GM18511 (cell line): ENCODE measurements at regions not wholly inside any gene's neighbourhood (a gene's known extent, or its start where the extent isn't known, plus 50 kb on each side); places are given as distances from the start of the nearest gene placed in this dataset.
"Not testable (repeated sequence)": the region's sequence is repeated elsewhere in the genome, so short reads cannot be mapped to it uniquely, and the experiment has no call there.

ENCODE experiments used
- ATAC-seq: cut with Tn5 transposase; IDR thresholded peaks from one replicate; pipeline ENCODE4 v1.9.1; 2021; ENCODE audit warnings: mild to moderate bottlenecking, moderate library complexity; ENCODE audit not compliant: unreplicated experiment

- ATAC-seq = no peak
Measured at GRCh38 chr6:149233056-149233715, 84.3 kb upstream of the TAB2 start.

DNA sequence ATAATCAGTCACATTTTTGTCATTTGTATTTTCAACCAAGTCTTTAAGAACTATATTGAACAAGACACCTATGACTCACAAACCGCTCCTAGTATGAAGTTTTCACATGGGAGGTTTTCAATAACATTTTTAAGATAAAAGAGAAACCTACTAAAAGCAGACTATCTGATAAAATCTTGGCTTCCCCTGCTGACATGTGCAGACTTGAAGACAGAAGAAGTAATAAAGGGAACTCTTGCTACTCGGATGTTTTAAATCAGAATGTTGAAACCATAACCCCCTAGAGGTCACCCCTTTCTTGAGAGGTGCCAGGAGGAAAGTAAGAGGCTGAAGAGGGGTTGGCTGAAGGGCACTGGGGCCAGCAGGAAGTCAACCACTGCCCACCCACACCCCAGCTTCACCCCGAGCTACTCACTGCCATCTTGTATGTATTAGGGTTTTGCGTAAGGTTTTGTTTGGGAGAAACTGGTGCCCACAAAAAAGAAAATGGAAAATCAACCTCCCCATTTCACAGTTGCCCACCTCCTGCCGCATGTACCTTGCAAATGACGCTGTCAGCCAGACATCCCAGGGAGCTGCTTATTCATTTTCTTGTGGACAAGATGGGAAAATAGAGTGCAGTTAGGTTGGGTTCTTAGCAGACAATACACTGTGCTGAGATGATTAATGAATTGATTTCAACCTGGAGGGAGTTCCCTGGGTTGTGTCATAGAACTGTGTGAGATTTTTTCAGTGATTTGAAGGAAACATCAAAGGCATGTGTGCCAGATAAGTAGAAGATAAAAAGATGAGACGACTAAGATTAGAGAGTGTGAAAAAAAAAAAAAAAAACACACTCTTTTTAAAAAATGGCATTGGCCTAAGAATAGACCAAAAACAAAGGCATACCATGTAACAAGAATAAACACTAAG, 83.2 kb upstream of the TAB2 start:
- no peak for ATAC-seq

GRCh38 chr6:149235130-149235561, 82.4 kb upstream of the TAB2 start:
- peak; percentile 92 for ATAC-seq

DNA sequence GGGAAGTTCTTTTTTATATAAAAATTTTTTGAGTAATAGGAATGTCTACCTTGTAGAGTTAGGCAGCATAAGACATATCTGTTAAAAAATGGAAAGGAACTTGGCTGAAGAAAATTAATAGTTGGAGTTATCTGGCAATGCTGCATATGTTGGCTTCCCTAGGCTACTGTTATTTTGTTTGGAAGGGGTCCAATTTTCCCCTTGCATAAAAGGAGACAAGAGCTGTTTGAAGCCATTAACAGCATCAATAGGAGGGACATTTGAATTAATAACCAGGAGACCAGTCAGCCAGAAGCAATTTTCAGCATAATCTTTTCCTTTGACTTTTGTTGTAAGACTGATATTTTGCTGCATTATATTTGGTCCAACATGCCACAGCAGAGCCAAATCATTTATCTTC, 80.9 kb upstream of the TAB2 start:
- no peak for ATAC-seq

DNA sequence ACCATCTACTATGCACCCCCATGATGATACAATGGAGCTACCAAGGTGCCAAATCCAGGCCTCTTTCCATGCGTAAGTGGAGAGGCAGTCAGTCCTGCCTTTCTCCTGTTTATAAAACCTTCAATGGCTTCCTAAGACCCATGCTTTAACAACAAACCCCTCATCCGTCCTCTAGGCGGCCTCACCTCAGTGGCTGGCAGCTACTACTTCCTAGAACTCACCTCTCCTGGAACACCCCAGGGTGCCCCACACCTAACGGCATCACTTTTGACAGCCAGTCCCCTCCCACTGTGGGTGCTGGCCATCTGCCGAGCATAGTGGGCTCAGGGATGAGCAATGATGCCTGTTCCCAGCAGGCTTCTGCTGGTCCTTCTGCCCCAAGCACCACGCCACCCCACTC, 80.0 kb upstream of the TAB2 start:
- no peak for ATAC-seq

DNA sequence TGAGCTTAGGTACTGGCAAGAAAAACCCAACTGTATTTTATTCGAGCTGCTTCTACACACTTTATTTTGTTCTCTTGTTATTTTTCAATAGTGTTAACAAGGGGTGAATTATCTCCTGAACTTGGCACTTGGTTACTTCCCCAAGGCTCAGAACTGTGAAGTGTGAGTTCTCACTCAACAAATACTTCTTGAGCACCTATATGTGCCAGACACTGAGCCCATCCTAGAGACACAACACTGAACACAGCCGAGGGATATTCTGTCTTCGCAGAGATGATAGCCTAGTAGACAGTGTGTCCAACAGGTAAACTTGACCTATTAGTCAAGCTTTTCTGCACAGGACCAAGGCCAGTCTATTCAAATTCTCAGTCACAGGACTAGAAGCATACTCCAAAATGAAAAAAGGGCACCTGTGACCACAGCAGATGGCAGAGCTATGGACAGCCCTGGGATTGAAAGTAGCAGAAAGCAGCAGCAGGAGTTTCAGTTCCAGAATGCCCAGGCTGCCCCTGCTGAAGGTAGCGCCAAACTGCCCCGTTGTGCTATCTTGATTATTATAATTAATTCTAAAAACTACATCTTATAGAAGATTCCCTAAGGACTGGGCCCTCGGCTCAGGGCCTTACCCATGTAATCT, 77.8 kb upstream of the TAB2 start:
- no peak for ATAC-seq

DNA sequence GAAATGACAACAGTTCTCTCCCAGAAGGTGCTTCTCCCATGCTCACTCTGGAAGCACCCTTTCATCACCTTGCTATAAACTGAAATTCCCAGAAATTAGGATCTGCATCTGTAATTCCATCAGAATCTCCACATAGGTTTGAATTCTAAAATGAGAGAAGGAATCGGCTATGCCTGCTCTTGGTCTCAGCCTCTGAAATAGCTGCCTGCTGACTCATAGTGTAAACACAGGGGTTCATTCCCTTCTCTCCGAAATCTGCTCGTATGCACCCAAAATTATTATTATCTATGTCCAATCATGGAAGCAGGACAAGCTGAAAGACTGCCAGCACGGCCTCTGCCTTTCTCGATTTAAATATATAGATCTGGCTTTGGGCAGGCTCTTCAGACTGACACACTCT, 74.6 kb upstream of the TAB2 start:
- no peak for ATAC-seq

- ATAC-seq = no peak
Measured at GRCh38 chr6:149244105-149244504, 73.4 kb upstream of the TAB2 start.

- peak; percentile 95 for ATAC-seq
Measured at GRCh38 chr6:149246691-149247384, 70.7 kb upstream of the TAB2 start.

DNA sequence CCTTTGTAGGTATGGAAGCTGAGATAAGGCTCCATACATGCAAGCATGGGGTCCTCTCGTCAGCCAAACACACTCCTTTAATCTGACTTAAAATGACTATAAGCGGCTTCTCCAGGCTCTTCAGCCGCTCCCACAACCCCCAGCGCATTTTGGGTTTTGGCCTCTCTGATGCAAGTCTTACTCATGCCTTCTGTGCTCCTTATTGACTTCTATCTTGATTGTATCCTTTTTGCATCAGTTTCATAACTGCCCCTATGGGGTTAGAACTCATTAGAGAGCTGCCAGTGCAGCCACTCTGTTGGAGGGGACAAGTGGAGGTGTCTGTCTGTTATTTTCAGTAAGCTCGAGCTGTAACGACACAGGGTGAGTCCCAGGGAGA, 70.1 kb upstream of the TAB2 start:
- ATAC-seq = no peak

DNA sequence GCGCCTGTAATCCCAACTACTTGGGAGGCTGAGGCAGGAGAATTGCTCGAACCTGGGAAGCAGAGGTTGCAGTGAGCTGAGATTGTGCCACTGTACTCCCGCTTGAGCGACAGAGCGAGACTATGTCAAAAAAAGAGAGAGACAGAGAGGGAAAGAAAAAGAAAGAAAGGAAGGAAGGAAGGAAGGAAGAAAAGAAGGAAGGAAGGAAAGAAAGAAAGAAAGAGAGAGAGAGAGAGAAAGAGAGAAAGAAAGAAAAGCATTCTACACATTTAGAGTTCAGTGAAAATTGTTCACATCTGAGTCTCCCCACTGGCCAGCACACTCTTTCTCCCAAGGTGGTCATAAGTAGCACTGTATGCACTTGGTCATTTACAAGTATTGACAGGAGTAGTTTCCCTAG, 69.2 kb upstream of the TAB2 start:
- ATAC-seq = not testable (repeated sequence)

DNA sequence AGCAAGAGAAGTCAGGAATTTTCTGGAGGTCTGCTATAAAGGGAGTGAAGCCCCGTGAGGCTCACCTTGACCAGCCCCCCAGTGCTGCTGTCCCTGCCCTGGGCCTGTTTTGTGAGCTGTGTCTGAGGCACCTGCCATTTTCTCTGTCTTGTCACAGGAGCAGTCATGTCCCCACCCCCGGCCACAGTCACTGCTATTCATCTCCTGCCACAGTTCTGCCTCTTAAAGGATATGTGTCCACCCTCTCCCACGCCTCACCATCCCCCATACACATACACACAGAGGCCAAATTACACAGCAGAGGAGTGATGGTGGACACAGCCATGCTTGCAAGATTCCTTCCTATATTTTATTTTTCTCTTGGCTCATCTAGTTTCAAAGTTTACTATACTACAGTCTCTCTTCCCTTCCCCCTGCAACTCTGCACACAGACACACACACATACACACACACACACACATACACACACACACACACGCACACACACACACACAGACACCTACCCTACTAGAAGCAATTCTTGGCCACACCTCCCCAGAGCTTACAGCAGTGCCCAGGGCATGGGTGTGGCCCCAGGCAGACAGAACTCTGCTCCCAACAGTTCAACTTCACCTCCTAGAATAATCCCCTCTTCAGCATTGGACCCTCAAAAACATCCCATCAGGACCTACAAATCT, 68.7 kb upstream of the TAB2 start:
- ATAC-seq = no peak

DNA sequence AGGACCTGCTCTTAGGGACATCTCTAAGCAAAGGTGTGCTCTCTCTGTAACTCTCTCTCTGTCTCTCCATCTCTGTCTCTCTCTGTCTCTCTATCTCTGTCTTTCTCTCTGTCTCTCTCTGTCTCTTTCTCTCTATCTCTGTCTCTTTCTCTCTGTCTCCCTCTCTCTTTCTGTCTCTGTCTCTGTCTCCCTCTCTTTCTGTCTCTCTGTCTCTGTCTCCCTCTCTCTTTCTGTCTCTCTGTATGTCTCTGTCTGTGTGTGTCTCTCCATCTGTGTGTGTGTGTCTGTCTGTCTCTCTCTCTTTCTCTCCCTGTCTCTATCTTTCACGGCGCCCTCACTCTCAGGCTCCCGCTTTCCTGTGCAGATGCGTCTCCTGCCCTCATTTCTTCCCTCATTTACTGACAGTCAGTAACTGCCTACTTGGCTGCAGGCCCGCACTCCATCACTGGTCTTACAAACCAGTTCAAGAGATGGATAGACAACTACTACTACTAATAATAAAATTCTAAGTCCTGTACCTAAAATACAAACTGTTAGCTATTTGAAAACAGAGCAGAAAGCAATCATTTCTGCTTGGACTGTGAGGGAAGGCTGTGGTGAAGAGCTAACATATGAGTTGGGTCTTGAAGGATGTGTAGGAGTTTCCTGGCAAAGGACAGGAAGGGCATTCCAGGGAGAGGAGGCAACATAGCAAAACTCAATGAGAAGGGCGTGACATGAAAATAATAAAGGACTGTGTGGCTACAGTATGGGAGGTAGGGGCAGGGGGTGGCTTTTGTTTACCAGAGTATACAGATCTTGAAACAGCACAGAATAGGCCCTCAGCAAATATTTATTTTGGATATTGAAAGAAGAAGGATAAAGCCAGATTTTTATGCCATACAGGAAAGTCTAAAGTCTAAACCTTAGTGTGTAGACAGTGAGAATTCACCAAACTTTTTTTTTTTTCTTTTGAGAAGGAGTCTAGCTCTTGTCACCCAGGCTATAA, 67.8 kb upstream of the TAB2 start:
- ATAC-seq = no peak

GRCh38 chr6:149250951-149251350, 66.6 kb upstream of the TAB2 start:
- no peak for ATAC-seq

DNA sequence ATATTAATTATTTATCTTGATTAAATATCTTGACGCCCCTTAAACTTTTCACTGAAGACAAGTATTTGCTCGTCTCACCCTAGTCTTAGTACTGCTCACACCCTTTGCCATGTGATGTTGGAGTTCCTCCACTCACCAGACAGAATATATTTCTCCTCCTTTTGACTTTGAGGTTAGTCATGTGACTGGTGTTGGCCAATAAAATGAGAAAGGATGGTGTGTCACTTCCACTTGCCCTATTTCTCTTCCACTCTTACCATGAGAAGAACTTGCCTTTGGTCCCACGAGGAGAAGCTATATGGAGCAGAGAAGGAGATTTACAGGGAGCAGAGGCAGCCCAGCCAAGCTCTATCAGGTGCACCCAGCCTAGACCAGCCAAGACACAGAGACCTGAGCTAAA, 64.9 kb upstream of the TAB2 start:
- no peak for ATAC-seq

DNA sequence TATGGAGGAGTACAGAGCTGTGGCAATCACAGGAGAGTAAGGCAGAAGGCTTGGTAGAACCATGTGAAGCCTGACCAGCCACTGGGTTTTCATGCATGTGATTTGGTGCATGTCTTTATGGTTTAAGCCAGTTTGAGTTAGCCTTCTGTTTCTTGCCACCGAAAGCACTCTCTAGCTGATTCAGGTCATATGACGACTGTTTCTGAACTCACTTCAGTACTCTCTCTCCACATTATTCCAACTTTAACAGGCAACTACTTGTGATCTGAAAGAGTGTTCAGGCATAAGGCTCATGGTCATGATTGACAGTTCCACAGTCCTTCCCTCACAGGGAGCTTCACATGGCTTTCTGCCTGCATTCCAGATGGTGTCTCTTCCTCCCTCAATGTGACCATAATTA, 63.3 kb upstream of the TAB2 start:
- no peak for ATAC-seq

DNA sequence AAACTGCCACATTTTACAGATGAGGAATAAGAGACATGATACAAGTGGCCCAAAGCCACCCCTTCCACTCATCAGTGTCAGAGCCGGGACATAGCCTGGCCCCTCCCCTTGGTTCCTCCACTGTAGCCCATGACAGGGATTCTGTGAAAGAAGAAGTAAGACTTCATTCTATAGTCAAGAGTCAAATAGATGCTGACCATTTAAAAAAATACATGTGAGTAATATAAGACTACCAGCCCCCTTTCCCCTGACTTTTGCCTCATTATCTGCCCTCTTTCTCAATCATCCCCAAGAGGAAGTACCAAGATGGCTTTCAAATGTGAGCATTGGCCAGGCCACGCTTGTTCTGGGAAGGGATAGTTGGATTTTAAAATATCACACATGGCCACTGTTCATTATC, 57.8 kb upstream of the TAB2 start:
- no peak for ATAC-seq

GRCh38 chr6:149260214-149260874, 57.2 kb upstream of the TAB2 start:
- ATAC-seq = no peak
